H9 (cell line): ENCODE measurements at regions not wholly inside any gene's neighbourhood (a gene's known extent, or its start where the extent isn't known, plus 50 kb on each side); places are given as distances from the start of the nearest gene placed in this dataset.

Source experiments
- DNase-seq: peaks from one replicate; pipeline ENCODE4 v3.0.0-alpha.2; 2017
- H2AFZ ChIP-seq: one replicate; pipeline ENCODE4 v1.6.1; 2013; ENCODE audit warnings: mild to moderate bottlenecking, low read length, control low read depth, moderate library complexity
- H2AK5ac ChIP-seq: 2 replicates; pipeline ENCODE4 v1.6.1; 2013; ENCODE audit warnings: low read length, control low read depth, mixed read lengths; ENCODE audit not compliant: insufficient read length
- H2BK120ac ChIP-seq: one replicate; pipeline ENCODE4 v1.6.1; 2013; ENCODE audit warnings: low read depth, mild to moderate bottlenecking, low read length, control low read depth, inconsistent platforms; ENCODE audit not compliant: poor library complexity, severe bottlenecking
- H2BK12ac ChIP-seq: 2 replicates; pipeline ENCODE4 v1.6.1; 2013; ENCODE audit warnings: low read length, control low read depth, mixed read lengths, low read depth; ENCODE audit not compliant: insufficient read length
- H2BK15ac ChIP-seq: 2 replicates; pipeline ENCODE4 v1.6.1; 2013; ENCODE audit warnings: low read depth, low read length, control low read depth
- H2BK20ac ChIP-seq: one replicate; pipeline ENCODE4 v1.6.1; 2013; ENCODE audit warnings: low read depth, mild to moderate bottlenecking, low read length, control low read depth, inconsistent platforms; ENCODE audit not compliant: poor library complexity, severe bottlenecking
- H2BK5ac ChIP-seq: 2 replicates; pipeline ENCODE4 v1.6.1; 2013; ENCODE audit warnings: low read length, control low read depth, mixed read lengths; ENCODE audit not compliant: insufficient read length
- H3K14ac ChIP-seq: 2 replicates; pipeline ENCODE4 v1.6.1; 2013; ENCODE audit warnings: low read length, control low read depth; ENCODE audit not compliant: insufficient read depth
- H3K18ac ChIP-seq: 2 replicates; pipeline ENCODE4 v1.6.1; 2013; ENCODE audit warnings: low read depth, mild to moderate bottlenecking, mixed read lengths, low read length, control low read depth; ENCODE audit not compliant: insufficient read length
- H3K23ac ChIP-seq: 2 replicates; pipeline ENCODE4 v1.6.1; 2013; ENCODE audit warnings: low read length, control low read depth, mixed read lengths, low read depth; ENCODE audit not compliant: insufficient read length
- H3K23me2 ChIP-seq: 2 replicates; pipeline ENCODE4 v1.6.1; 2013; ENCODE audit warnings: low read depth, mild to moderate bottlenecking, mixed read lengths, low read length, control low read depth; ENCODE audit not compliant: insufficient read length, poor library complexity, severe bottlenecking
- H3K27ac ChIP-seq: 2 replicates; pipeline ENCODE4 v1.5.1; 2013; ENCODE audit warnings: low read length, control low read depth, mixed read lengths, low read depth; ENCODE audit not compliant: insufficient read length
- H3K27me3 ChIP-seq: 2 replicates; pipeline ENCODE4 v1.6.1; 2013; ENCODE audit warnings: low read length, control low read depth, inconsistent platforms; ENCODE audit not compliant: insufficient read depth
- H3K4ac ChIP-seq: 2 replicates; pipeline ENCODE4 v1.6.1; 2013; ENCODE audit warnings: low read depth, mild to moderate bottlenecking, control low read depth, inconsistent platforms, low read length, moderate library complexity
- H3K4me1 ChIP-seq: 2 replicates; pipeline ENCODE4 v1.6.1; 2013; ENCODE audit warnings: low read length, control low read depth, inconsistent platforms; ENCODE audit not compliant: insufficient read depth
- H3K4me2 ChIP-seq: 2 replicates; pipeline ENCODE4 v1.6.1; 2013; ENCODE audit warnings: low read length, control low read depth, mixed read lengths; ENCODE audit not compliant: insufficient read length, insufficient read depth
- H3K56ac ChIP-seq: 2 replicates; pipeline ENCODE4 v1.6.1; 2013; ENCODE audit warnings: low read depth, mild to moderate bottlenecking, mixed read lengths, low read length, control low read depth; ENCODE audit not compliant: insufficient read length
- H3K79me1 ChIP-seq: 2 replicates; pipeline ENCODE4 v1.6.1; 2013; ENCODE audit warnings: low read depth, mild to moderate bottlenecking, moderate library complexity, low read length, control low read depth, inconsistent platforms; ENCODE audit not compliant: insufficient read depth, poor library complexity, severe bottlenecking
- H3K79me2 ChIP-seq: 2 replicates; pipeline ENCODE4 v1.6.1; 2013; ENCODE audit warnings: low read length, control low read depth, inconsistent platforms; ENCODE audit not compliant: insufficient read depth
- H3K9ac ChIP-seq: 2 replicates; pipeline ENCODE4 v1.6.1; 2013; ENCODE audit warnings: low read length, control low read depth, mixed read lengths; ENCODE audit not compliant: insufficient read length; ENCODE audit errors: extremely low read depth
- H3K9me3 ChIP-seq: one replicate; pipeline ENCODE4 v1.6.1; 2013; ENCODE audit warnings: low read depth, low read length, inconsistent platforms; ENCODE audit not compliant: control insufficient read depth
- H3T11ph ChIP-seq: one replicate; pipeline ENCODE4 v1.6.1; 2013; ENCODE audit warnings: mild to moderate bottlenecking, low read length, control low read depth, inconsistent platforms
- H4K20me1 ChIP-seq: one replicate; pipeline ENCODE4 v1.6.1; 2013; ENCODE audit not compliant: control insufficient read depth, insufficient read length, insufficient read depth
- H4K5ac ChIP-seq: 2 replicates; pipeline ENCODE4 v1.6.1; 2013; ENCODE audit warnings: low read depth, mild to moderate bottlenecking, mixed read lengths, low read length, control low read depth; ENCODE audit not compliant: insufficient read length
- H4K8ac ChIP-seq: replicated peaks from 2 replicates; pipeline ENCODE4 v1.6.1; 2013; ENCODE audit warnings: low read length, control low read depth, mixed read lengths, low read depth; ENCODE audit not compliant: insufficient read length
- H4K91ac ChIP-seq: 2 replicates; pipeline ENCODE4 v1.6.1; 2013; ENCODE audit warnings: low read depth, mild to moderate bottlenecking, moderate library complexity, mixed read lengths, low read length, control low read depth; ENCODE audit not compliant: insufficient read length
- H3K27ac Mint-ChIP-seq, 3 experiments: 2 replicates in 2 of 3; 3 replicates in 1 of 3; pipeline ENCODE4 v1.8.0; 2020 to 2021; ENCODE audit warnings: mixed read lengths in 3 of 3, mild to moderate bottlenecking in 1 of 3, moderate library complexity in 1 of 3
- H3K27me3 Mint-ChIP-seq: 2 replicates; pipeline ENCODE4 v1.8.0; 2021; ENCODE audit warnings: low read depth, mild to moderate bottlenecking, moderate library complexity, mixed read lengths
- H3K36me3 Mint-ChIP-seq, 3 experiments: 2 replicates in 2 of 3; 3 replicates in 1 of 3; pipeline ENCODE4 v1.8.0; 2020 to 2021; ENCODE audit warnings: low read depth in 3 of 3, mixed read lengths in 3 of 3; ENCODE audit not compliant: insufficient read depth in 1 of 3
- H3K4me1 Mint-ChIP-seq, 2 experiments: 2 replicates each; pipeline ENCODE4 v1.8.0; 2020; ENCODE audit warnings: mixed read lengths in 2 of 2
- H3K4me3 Mint-ChIP-seq, 2 experiments: 2 replicates in 1 of 2; 3 replicates in 1 of 2; pipeline ENCODE4 v1.8.0; 2020 to 2021; ENCODE audit warnings: mild to moderate bottlenecking in 2 of 2, mixed read lengths in 2 of 2, moderate library complexity in 1 of 2
- H3K9me3 Mint-ChIP-seq, 2 experiments: 2 replicates in 1 of 2; 3 replicates in 1 of 2; pipeline ENCODE4 v1.8.0; 2020; ENCODE audit warnings: mild to moderate bottlenecking in 2 of 2, mixed read lengths in 2 of 2, moderate library complexity in 1 of 2
- WGBS: extraction: QIAGEN DNeasy Blood & Tissue Kit; methylation state at CpG from one replicate; pipeline ENCODE4 v1.1.7; 2013; ENCODE audit warnings: missing lambda C conversion rate, low lambda C conversion rate, mixed read lengths; ENCODE audit not compliant: insufficient read length; ENCODE audit errors: extremely low coverage; 5-methylcytosine and 5-hydroxymethylcytosine counted together
- TF ChIP-seq, protein P1 (sequence below): fragments of 200-600 bp; sonication (generic); conservative IDR thresholded peaks from 3 replicates; pipeline ENCODE4 v1.8.0; 2021; ENCODE audit warnings: antibody characterized with exemption, mild to moderate bottlenecking

- Histone ChIP-seq H3K4me1 (no peaks in the 10 kb centered on the region), H3K4ac (no peak overlapping the region), H3K56ac (no peak overlapping the region), H4K5ac (no peak overlapping the region), H3K23me2 (no peaks in the 10 kb centered on the region), H3K9me3 (peaks cover 13% of the 10 kb centered on the region), H3K27me3 (no peaks in the 10 kb centered on the region), H3K4me2 (no peak overlapping the region), H4K8ac (no peak overlapping the region), H3K18ac (no peak overlapping the region), H2BK120ac (no peak overlapping the region), H4K20me1 (no peaks in the 10 kb centered on the region), H3T11ph (no peak overlapping the region), H2BK5ac (no peak overlapping the region), H3K14ac (no peak overlapping the region), H3K79me2 (no peaks in the 10 kb centered on the region), H2BK12ac (no peak overlapping the region), H3K27ac (no peak overlapping the region), H2AK5ac (no peak overlapping the region), H3K79me1 (no peaks in the 10 kb centered on the region), H3K9ac (no peak overlapping the region), H4K91ac (no peak overlapping the region), H2BK20ac (no peak overlapping the region), H2AFZ (no peak overlapping the region), H3K23ac (no peak overlapping the region), H2BK15ac (no peak overlapping the region)
- no peak for DNase-seq
- no peak overlapping the region for H3K4me3 Mint-ChIP-seq
- H3K9me3 Mint-ChIP-seq: peaks cover 37 to 39% of the 10 kb centered on the region in 2 experiments
- H3K27ac Mint-ChIP-seq: no peak overlapping the region
- no peaks in the 10 kb centered on the region; the same call in none of the 2 replicates for H3K27me3 Mint-ChIP-seq
- TF ChIP-seq, protein P1, sequence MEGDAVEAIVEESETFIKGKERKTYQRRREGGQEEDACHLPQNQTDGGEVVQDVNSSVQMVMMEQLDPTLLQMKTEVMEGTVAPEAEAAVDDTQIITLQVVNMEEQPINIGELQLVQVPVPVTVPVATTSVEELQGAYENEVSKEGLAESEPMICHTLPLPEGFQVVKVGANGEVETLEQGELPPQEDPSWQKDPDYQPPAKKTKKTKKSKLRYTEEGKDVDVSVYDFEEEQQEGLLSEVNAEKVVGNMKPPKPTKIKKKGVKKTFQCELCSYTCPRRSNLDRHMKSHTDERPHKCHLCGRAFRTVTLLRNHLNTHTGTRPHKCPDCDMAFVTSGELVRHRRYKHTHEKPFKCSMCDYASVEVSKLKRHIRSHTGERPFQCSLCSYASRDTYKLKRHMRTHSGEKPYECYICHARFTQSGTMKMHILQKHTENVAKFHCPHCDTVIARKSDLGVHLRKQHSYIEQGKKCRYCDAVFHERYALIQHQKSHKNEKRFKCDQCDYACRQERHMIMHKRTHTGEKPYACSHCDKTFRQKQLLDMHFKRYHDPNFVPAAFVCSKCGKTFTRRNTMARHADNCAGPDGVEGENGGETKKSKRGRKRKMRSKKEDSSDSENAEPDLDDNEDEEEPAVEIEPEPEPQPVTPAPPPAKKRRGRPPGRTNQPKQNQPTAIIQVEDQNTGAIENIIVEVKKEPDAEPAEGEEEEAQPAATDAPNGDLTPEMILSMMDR: no peak
- H3K36me3 Mint-ChIP-seq: peaks cover 11 to 31% (median 22%) of the 10 kb centered on the region in 3 experiments
- 0 out of 4 replicates have a peak, but pooled peaks cover 0 to 2% of the 10 kb centered on the region in 2 experiments for H3K4me1 Mint-ChIP-seq
- no CpG with 5 or more reads among the region's 5 CpGs for WGBS
Observed at GRCh38 chr2:194602750-194603149, 1054.3 kb upstream of the SLC39A10 start.
